ENCODE measurements at regions not wholly inside any gene's neighbourhood (a gene's known extent, or its start where the extent isn't known, plus 50 kb on each side); places are given as distances from the start of the nearest gene placed in this dataset.

DNA sequence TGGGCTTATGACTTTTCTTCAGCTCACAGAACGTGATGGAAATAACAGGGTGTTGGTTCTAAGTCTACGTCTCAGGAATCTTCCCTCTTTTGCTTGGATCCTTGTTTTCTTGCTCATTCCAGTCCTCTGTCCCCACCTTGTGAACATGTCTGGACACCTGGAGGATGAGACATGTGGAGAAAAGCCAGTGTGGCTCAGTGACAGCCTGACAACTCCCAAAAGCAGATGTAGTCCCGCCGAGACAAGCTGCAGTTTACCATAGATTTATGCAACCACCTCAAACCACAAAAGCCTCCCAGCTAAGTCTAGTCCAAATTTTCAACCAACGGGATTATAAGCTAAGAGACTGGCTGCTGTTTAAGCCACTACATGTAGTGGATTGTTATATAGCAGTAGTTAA is 476.1 kb downstream of the SH2D4B start:
- TF ChIP-seq, protein P1, sequence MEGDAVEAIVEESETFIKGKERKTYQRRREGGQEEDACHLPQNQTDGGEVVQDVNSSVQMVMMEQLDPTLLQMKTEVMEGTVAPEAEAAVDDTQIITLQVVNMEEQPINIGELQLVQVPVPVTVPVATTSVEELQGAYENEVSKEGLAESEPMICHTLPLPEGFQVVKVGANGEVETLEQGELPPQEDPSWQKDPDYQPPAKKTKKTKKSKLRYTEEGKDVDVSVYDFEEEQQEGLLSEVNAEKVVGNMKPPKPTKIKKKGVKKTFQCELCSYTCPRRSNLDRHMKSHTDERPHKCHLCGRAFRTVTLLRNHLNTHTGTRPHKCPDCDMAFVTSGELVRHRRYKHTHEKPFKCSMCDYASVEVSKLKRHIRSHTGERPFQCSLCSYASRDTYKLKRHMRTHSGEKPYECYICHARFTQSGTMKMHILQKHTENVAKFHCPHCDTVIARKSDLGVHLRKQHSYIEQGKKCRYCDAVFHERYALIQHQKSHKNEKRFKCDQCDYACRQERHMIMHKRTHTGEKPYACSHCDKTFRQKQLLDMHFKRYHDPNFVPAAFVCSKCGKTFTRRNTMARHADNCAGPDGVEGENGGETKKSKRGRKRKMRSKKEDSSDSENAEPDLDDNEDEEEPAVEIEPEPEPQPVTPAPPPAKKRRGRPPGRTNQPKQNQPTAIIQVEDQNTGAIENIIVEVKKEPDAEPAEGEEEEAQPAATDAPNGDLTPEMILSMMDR (IDR thresholded peaks at IDR 0.05), result no peak
- TF ChIP-seq POLR2AphosphoS5 (IDR thresholded peaks at IDR 0.05) (no peak), EP300 (IDR thresholded peaks at IDR 0.05) (no peak)

Data from esophagus muscularis mucosa (tissue), 4 donors.